ENCODE measurements at regions not wholly inside any gene's neighbourhood (a gene's known extent, or its start where the extent isn't known, plus 50 kb on each side); places are given as distances from the start of the nearest gene placed in this dataset.

GRCh38 chr5:167629634-167630033, 661.8 kb upstream of the WWC1 start:
- TF ChIP-seq CTCF (IDR thresholded peaks at IDR 0.05 in 8 of 11, conservative IDR thresholded peaks at IDR 0.05 in 3 of 11) (no peak), POLR2AphosphoS5 (IDR thresholded peaks at IDR 0.05) (no peak)
